Lung (tissue), 11 donors: ENCODE measurements at regions not wholly inside any gene's neighbourhood (a gene's known extent, or its start where the extent isn't known, plus 50 kb on each side); places are given as distances from the start of the nearest gene placed in this dataset.

Experiments used
- ATAC-seq: fragments of 200-7000 bp; cut with Tn5 transposase; one replicate; pipeline ENCODE4 v1.9.1; 2020; ENCODE audit warnings: moderate number of reproducible peaks; ENCODE audit not compliant: insufficient read depth, low FRiP score
- DNase-seq, 3 donors: peaks; one replicate each; pipeline ENCODE4 v3.0.0-alpha.2; 2013 to 2017
- H3K27ac ChIP-seq, 2 donors: one replicate each; pipeline ENCODE4 v1.5.1; 2013; ENCODE audit warnings: mild to moderate bottlenecking in 2 of 2, moderate library complexity in 2 of 2, control low read depth in 1 of 2, inconsistent platforms in 1 of 2, low read depth in 1 of 2, low read length in 1 of 2
- H3K27me3 ChIP-seq, 3 donors: one replicate each; pipeline ENCODE4 v1.5.1; 2013; ENCODE audit warnings: low read length in 2 of 3; ENCODE audit not compliant: control insufficient read depth in 3 of 3, insufficient read depth in 3 of 3
- H3K36me3 ChIP-seq, 4 donors: one replicate each; pipeline ENCODE4 v1.5.1; 2013; ENCODE audit warnings: low read length in 4 of 4, mild to moderate bottlenecking in 1 of 4, moderate library complexity in 1 of 4; ENCODE audit not compliant: control insufficient read depth in 4 of 4, insufficient read depth in 4 of 4
- H3K4me1 ChIP-seq, 5 donors: one replicate each; pipeline ENCODE4 v1.5.1; 2013; ENCODE audit warnings: low read length in 5 of 5, mild to moderate bottlenecking in 2 of 5, moderate library complexity in 1 of 5; ENCODE audit not compliant: control insufficient read depth in 5 of 5, insufficient read depth in 5 of 5
- H3K4me3 ChIP-seq: one replicate; pipeline ENCODE4 v1.5.1; 2013; ENCODE audit warnings: mild to moderate bottlenecking, control low read depth, moderate library complexity
- H3K9ac ChIP-seq, 2 donors: one replicate each; pipeline ENCODE4 v1.5.1; 2013; ENCODE audit warnings: low read length in 2 of 2, control low read depth in 1 of 2; ENCODE audit not compliant: insufficient read depth in 1 of 2
- H3K9me3 ChIP-seq, 4 donors: one replicate each; pipeline ENCODE4 v1.5.1; 2013; ENCODE audit warnings: low read length in 3 of 4, mild to moderate bottlenecking in 1 of 4, moderate library complexity in 1 of 4; ENCODE audit not compliant: control insufficient read depth in 4 of 4, insufficient read depth in 3 of 4
- WGBS, 2 donors: extraction: QIAGEN DNeasy Blood & Tissue Kit; methylation state at CpG; one replicate each; pipeline ENCODE4 v1.1.7; 2013; 5-methylcytosine and 5-hydroxymethylcytosine counted together
- TF ChIP-seq, protein P1 (sequence below): IDR thresholded peaks from 2 replicates; pipeline ENCODE4 v1.5.1; 2012; ENCODE audit warnings: mild to moderate bottlenecking; ENCODE audit errors: control extremely low read depth, extremely low read depth
- donor health status: control.
- donor health status: control.
- donor health status: Bipolar disorder and iron deficiency.
- donor health status: healthy.
- donor health status: DM: yes; HTN: yes; CAD: no.

DNA sequence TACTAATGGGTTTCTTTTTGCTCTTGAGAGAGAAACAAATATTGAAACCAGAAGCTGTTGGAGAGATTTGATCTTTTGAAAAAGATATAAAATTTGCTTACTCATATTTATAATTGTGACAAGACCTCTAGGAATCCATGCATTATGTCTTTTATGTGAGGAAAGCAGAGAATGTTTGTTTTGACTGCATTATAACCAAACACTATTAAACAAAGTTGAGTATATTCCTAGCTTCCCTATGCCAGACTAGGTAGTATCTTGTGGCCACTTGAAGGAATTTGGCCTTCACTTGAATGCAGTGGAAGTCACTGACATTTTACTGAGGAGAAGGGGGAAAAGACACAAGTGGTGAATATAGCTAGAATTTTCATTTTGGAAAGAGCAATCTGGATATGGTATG is 521.8 kb upstream of the ZEB2 start:
- TF ChIP-seq, protein P1, sequence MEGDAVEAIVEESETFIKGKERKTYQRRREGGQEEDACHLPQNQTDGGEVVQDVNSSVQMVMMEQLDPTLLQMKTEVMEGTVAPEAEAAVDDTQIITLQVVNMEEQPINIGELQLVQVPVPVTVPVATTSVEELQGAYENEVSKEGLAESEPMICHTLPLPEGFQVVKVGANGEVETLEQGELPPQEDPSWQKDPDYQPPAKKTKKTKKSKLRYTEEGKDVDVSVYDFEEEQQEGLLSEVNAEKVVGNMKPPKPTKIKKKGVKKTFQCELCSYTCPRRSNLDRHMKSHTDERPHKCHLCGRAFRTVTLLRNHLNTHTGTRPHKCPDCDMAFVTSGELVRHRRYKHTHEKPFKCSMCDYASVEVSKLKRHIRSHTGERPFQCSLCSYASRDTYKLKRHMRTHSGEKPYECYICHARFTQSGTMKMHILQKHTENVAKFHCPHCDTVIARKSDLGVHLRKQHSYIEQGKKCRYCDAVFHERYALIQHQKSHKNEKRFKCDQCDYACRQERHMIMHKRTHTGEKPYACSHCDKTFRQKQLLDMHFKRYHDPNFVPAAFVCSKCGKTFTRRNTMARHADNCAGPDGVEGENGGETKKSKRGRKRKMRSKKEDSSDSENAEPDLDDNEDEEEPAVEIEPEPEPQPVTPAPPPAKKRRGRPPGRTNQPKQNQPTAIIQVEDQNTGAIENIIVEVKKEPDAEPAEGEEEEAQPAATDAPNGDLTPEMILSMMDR = no peak

DNA sequence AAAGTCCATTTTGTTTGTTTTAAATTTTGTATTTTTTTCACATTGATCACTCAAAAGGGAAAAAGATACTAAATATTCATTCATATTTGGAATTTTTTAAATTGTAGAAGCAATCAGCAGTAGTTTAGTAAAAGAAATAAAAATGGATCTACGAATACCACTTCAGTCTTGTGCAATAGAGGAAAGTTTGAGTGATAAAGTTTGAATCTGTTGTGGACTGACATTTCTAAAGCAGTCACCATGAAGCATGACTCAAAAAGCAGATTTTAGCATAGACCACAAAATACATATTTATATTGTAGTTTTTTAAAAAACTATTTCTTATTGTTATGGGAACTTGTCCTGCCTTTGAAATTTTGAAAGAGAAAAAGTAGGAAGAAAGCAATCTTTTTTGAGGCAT is 520.5 kb upstream of the ZEB2 start:
- TF ChIP-seq, protein P1 = no peak
- no peaks in the 10 kb centered on the region for H3K36me3 ChIP-seq
- DNase-seq = no peak
- ATAC-seq = no peak
- H3K4me1 ChIP-seq = peaks cover 0 to 10% (median 3%) of the 10 kb centered on the region in 5 donors
- H3K4me3 ChIP-seq = no peak overlapping the region
- 60 to 72% methylated on average over 1 of the region's 1 CpG for WGBS, 2 donors
- no peak overlapping the region for H3K27ac ChIP-seq
- no peaks in the 10 kb centered on the region for H3K27me3 ChIP-seq
- H3K9me3 ChIP-seq = no peaks in the 10 kb centered on the region
- no peak overlapping the region for H3K9ac ChIP-seq

More for the DNA sequence above, 521.8 kb upstream of the ZEB2 start:
- Histone ChIP-seq H3K27ac (no peak overlapping the region), H3K9ac (no peak overlapping the region), H3K9me3 (no peaks in the 10 kb centered on the region), H3K4me3 (no peak overlapping the region), H3K36me3 (no peaks in the 10 kb centered on the region), H3K27me3 (no peaks in the 10 kb centered on the region), H3K4me1 (peaks cover 0 to 8% (median 3%) of the 10 kb centered on the region in 5 donors)
- DNase-seq = no peak
- no peak for ATAC-seq

DNA sequence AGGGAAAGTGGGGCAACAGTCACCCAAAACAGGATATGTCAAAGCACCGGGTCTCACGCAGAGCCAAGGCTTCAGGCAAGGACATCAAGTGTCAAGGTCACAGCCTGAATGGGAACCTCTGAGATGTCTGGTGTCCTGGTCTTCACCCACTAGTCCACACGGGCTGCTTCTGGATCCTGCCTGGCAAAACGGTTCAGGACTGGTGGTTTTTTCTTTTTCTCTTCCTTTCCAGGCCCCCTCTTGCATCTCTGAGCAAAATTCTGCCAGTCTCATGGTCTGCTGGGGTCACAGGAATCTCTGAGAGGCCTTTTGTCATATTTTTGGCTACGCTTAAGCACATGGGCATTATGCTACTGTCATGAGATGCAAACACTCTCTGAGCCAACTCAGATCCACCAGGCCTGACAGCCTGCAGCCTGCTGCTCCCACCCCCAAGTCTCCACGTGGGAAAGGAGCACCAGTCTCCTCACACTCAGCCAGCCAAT is 518.2 kb upstream of the ZEB2 start:
- peak overlapping the region in 1 of 2 donors; percentile 20 for H3K27ac ChIP-seq
- ATAC-seq (no peak), DNase-seq (peak in 2 of 3 donors; percentile 34 to 39)
- peaks cover 0 to 10% (median 3%) of the 10 kb centered on the region in 5 donors for H3K4me1 ChIP-seq
- H3K36me3 ChIP-seq = no peaks in the 10 kb centered on the region
- 57 to 66% methylated on average over 6 of the region's 6 CpGs for WGBS, 2 donors
- no peak overlapping the region for H3K9ac ChIP-seq
- H3K27me3 ChIP-seq = no peaks in the 10 kb centered on the region
- TF ChIP-seq, protein P1 = no peak
- no peak overlapping the region for H3K4me3 ChIP-seq
- no peaks in the 10 kb centered on the region for H3K9me3 ChIP-seq

DNA sequence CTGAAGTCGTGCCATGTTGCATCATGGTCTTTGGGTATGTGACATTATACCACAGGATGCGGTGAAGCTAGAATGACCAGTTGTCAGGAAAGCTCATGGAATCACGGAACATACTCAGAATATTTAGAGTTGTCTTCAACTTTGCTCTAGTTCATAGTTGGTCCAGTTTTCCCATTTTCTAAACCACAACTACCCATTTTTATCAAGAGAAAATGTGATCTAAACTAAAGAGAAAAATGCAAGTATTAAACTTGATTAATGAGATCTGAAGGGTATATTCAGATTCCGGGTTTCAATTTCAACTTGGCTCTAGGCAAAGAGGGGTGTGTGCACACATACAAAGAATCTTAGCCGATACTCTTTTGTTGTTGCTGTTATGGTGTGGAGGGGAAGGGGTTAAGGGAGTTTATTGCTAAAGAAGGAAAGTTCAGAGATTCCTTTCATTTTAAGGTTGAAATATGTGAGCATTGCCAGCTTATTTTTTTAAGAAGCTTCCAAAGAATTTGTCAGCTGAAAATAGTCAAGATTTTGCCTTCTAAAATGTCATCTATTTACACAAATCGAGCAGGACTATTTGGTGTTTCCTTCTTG is 516.6 kb upstream of the ZEB2 start:
- no peak for ATAC-seq
- H3K9ac ChIP-seq = no peak overlapping the region
- TF ChIP-seq, protein P1 = no peak

More for the DNA sequence above, 516.6 kb upstream of the ZEB2 start:
- H3K27me3 ChIP-seq = no peaks in the 10 kb centered on the region
- no peak overlapping the region for H3K4me3 ChIP-seq
- no peaks in the 10 kb centered on the region for H3K9me3 ChIP-seq
- H3K27ac ChIP-seq = peak overlapping the region in 1 of 2 donors; percentile 6
- peaks cover 0 to 12% (median 3%) of the 10 kb centered on the region in 5 donors for H3K4me1 ChIP-seq
- H3K36me3 ChIP-seq = no peaks in the 10 kb centered on the region
- WGBS, 2 donors = 81 to 87% methylated on average over 6 of the region's 6 CpGs
- peak in 2 of 3 donors; percentile 53 to 58 for DNase-seq
